ENCODE measurements at regions not wholly inside any gene's neighbourhood (a gene's known extent, or its start where the extent isn't known, plus 50 kb on each side); places are given as distances from the start of the nearest gene placed in this dataset.

GRCh38 chr20:3296261-3297078, 57.5 kb upstream of the SLC4A11 start (continued):
- TF ChIP-seq CEBPZ (IDR thresholded peaks at IDR 0.05; ENCODE audit: low read depth, low read length) (no peak), DPF2 (IDR thresholded peaks at IDR 0.05) (no peak), POU2F2 (IDR thresholded peaks at IDR 0.05; ENCODE audit: borderline replicate concordance, low read depth, low read length) (no peak), BCLAF1 (IDR thresholded peaks at IDR 0.05) (no peak), RELB (IDR thresholded peaks at IDR 0.05; ENCODE audit: low read depth) (no peak)
